Ovary (tissue), 7 donors: ENCODE measurements at regions not wholly inside any gene's neighbourhood (a gene's known extent, or its start where the extent isn't known, plus 50 kb on each side); places are given as distances from the start of the nearest gene placed in this dataset.

ENCODE experiments used
- DNase-seq, 5 donors: peaks; one replicate each; pipeline ENCODE4 v3.0.0-alpha.2; 2019 to 2020
- H3K27ac ChIP-seq, 2 donors: fragments of 200-600 bp; one replicate each; pipeline versions ENCODE4 v1.5.1 to v1.8.0; 2019 to 2022
- H3K27me3 ChIP-seq: fragments of 200-600 bp; one replicate; pipeline ENCODE4 v1.8.0; 2022
- H3K36me3 ChIP-seq: fragments of 200-600 bp; sonication (generic); one replicate; pipeline ENCODE4 v1.5.1; 2019
- H3K4me1 ChIP-seq: one replicate; pipeline ENCODE4 v1.8.1; 2013; ENCODE audit warnings: mild to moderate bottlenecking, moderate library complexity; ENCODE audit not compliant: insufficient read depth
- H3K4me3 ChIP-seq: fragments of 200-600 bp; sonication (generic); one replicate; pipeline ENCODE4 v1.5.1; 2017
- H3K9me3 ChIP-seq, 2 donors: fragments of 200-600 bp in 1 of 2; sonication (generic) in 1 of 2; one replicate each; pipeline versions ENCODE4 v1.5.1 to v1.8.1; 2013 to 2019; ENCODE audit warnings: mild to moderate bottlenecking in 1 of 2, moderate library complexity in 1 of 2
- EP300 ChIP-seq: sonication (generic); formaldehyde crosslinking; IDR thresholded peaks from one replicate; pipeline ENCODE4 v1.6.1; 2017; ENCODE audit warnings: antibody characterized with exemption
- POLR2A ChIP-seq: fragments of 450-650 bp; IDR thresholded peaks from one replicate; pipeline ENCODE4 v1.6.1; 2017; ENCODE audit warnings: antibody characterized with exemption, mild to moderate bottlenecking, moderate library complexity
- WGBS, 3 donors: extraction: QIAGEN DNeasy Blood & Tissue Kit in 1 of 3; methylation state at CpG; one replicate each; pipeline versions ENCODE4 v1.1.5 to v1.1.7; 2013 to 2017; 5-methylcytosine and 5-hydroxymethylcytosine counted together
- intact Hi-C, 4 donors: fragments of 100-400 bp; cut with DNase I; formaldehyde crosslinking; loops; one replicate each; pipeline versions ENCODE4 v1.11.0 to v1.15.1; 2022 to 2023
- TF ChIP-seq, protein P1 (sequence below), 3 donors: fragments of 450-650 bp in 2 of 3; fragments of 200-600 bp in 1 of 3; IDR thresholded peaks; one replicate each; pipeline versions ENCODE4 v1.5.1 to v1.8.0; 2016 to 2022; ENCODE audit warnings: antibody characterized with exemption in 3 of 3, mild to moderate bottlenecking in 1 of 3
- donor health status: DM: no; HTN: no; CAD: no; lungs with moderate emphysema.
- donor health status: DM: no; HTN: no; CAD: no.
- donor health status: Bipolar disorder and iron deficiency.
- donor health status: DM: no; HTN: no; CAD: no.
- donor health status: DM: yes; HTN: yes; CAD: no.

DNA sequence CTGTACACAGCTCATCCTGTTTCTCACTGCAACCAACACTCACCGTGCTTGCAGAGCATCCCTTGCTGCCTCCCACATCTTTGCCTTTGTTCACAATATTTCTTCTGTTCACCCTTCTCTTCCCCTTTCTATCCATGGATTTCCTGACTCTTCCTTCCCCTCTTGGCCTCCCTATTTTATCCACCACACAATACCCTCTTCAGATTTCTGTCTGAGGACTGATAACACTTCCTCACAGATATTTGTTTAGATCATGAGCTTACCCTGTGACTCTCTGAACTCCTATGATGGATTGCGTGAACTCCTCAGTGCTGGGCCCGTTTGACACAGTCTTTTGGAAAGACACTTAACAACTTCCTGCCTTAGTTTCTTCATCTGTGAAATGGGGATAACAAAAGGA lies 62.8 kb upstream of the GPR158 start:
- no peak overlapping the region for H3K4me3 ChIP-seq
- TF ChIP-seq, protein P1, sequence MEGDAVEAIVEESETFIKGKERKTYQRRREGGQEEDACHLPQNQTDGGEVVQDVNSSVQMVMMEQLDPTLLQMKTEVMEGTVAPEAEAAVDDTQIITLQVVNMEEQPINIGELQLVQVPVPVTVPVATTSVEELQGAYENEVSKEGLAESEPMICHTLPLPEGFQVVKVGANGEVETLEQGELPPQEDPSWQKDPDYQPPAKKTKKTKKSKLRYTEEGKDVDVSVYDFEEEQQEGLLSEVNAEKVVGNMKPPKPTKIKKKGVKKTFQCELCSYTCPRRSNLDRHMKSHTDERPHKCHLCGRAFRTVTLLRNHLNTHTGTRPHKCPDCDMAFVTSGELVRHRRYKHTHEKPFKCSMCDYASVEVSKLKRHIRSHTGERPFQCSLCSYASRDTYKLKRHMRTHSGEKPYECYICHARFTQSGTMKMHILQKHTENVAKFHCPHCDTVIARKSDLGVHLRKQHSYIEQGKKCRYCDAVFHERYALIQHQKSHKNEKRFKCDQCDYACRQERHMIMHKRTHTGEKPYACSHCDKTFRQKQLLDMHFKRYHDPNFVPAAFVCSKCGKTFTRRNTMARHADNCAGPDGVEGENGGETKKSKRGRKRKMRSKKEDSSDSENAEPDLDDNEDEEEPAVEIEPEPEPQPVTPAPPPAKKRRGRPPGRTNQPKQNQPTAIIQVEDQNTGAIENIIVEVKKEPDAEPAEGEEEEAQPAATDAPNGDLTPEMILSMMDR (IDR thresholded peaks at IDR 0.05) = no peak
- TF ChIP-seq EP300 = no peak
- no peak for TF ChIP-seq POLR2A
- H3K36me3 ChIP-seq = no peaks in the 10 kb centered on the region
- no peaks in the 10 kb centered on the region for H3K9me3 ChIP-seq
- no peaks in the 10 kb centered on the region for H3K27me3 ChIP-seq
- no peak for DNase-seq
- intact Hi-C loops = loop anchor here in 1 of 4 donors (5.0 kb wide), 1 partner anchor 1455 kb away; no protein-coding TSS in a partner anchor
- H3K27ac ChIP-seq = no peak overlapping the region
- 64 to 72% (median 70%) methylated on average over 3 of the region's 3 CpGs for WGBS, 3 donors
- no peaks in the 10 kb centered on the region for H3K4me1 ChIP-seq

DNA sequence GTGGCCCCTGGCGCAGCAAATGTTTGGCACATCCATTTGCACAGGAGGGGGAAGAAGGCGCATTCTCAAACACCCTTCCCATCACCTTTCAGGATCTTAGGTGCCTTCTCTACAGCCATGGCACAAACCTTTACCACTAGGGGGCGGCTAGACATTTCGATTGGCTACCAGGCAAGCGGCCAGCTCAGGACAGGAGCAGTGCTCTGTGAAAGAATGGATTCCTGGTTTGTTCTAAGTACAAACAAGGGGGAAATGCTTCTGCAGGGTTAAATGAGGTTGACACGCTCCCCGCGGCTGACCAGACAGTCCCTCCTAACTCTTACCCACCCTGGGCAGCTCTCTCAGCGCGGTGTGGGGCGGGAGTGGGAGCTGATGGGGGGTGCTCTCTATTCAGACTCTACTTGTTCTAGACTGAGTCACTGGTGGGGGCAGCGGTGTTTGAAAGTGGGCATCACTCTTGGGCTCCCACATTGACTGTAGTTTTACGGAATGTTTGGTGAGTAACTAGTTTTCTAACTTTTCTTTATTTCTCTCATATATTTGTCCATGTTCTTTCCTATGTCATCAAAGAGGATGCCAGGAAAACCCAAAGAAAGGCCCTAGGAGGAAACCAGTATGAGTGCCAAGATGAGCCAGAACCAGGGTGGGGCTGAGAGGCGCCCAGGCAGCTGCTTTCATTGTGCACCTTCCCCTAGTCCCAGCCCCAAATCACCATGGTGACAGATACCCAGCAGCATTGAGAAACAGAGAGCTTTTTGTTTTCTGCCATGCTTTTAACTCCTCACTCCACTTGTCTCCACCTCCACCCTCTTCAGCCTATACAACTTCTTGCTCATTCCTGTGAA lies 61.4 kb upstream of the GPR158 start:
- intact Hi-C loops = loop anchor here in 1 of 4 donors (5.0 kb wide), 1 partner anchor 1454 kb away; no protein-coding TSS in a partner anchor
- H3K27ac ChIP-seq = no peak overlapping the region
- peak; percentile 33 to 69 (median 48) for DNase-seq
- no peaks in the 10 kb centered on the region for H3K36me3 ChIP-seq
- H3K4me3 ChIP-seq = no peak overlapping the region
- WGBS, 3 donors = 15 to 19% (median 15%) methylated on average over 14 of the region's 14 CpGs
- no peak for TF ChIP-seq POLR2A
- TF ChIP-seq EP300 = no peak
- TF ChIP-seq, protein P1 (IDR thresholded peaks at IDR 0.05) = no peak
- H3K27me3 ChIP-seq = no peaks in the 10 kb centered on the region
- no peaks in the 10 kb centered on the region for H3K4me1 ChIP-seq
- no peaks in the 10 kb centered on the region for H3K9me3 ChIP-seq

DNA sequence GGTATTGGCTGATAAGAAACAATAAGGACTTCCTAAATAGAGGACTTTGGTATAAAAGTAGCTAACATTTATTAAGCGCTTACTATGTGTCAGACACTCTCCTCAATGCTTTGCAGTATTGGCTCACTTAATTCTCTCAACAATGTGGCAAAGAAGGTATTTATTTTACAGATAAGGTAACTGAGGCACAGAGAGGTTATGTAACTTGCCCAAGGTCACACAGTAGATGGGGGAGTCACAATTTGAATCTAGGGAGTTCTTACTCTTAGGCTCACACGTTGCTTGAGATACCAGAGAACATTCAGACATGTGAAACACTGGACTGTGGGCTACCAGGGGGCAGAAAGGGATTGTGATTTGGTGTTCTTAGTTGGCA lies 60.8 kb upstream of the GPR158 start:
- 65 to 75% (median 74%) methylated on average over 2 of the region's 2 CpGs for WGBS, 3 donors
- Histone ChIP-seq H3K36me3 (no peaks in the 10 kb centered on the region), H3K27ac (no peak overlapping the region), H3K27me3 (no peaks in the 10 kb centered on the region), H3K4me3 (no peak overlapping the region), H3K9me3 (no peaks in the 10 kb centered on the region), H3K4me1 (no peaks in the 10 kb centered on the region)
- DNase-seq = no peak
- TF ChIP-seq, protein P1 (IDR thresholded peaks at IDR 0.05) = no peak
- no peak for TF ChIP-seq POLR2A
- no peak for TF ChIP-seq EP300
- intact Hi-C loops = loop anchor here in 1 of 4 donors (5.0 kb wide), 1 partner anchor 1453 kb away; no protein-coding TSS in a partner anchor

- H3K4me1 ChIP-seq = no peaks in the 10 kb centered on the region
- DNase-seq = no peak
- no peaks in the 10 kb centered on the region for H3K9me3 ChIP-seq
- no peak overlapping the region for H3K27ac ChIP-seq
- no peaks in the 10 kb centered on the region for H3K36me3 ChIP-seq
- TF ChIP-seq POLR2A = no peak
- TF ChIP-seq EP300 = no peak
- TF ChIP-seq, protein P1 (IDR thresholded peaks at IDR 0.05) = no peak
- 21 to 41% (median 27%) methylated on average over 6 of the region's 6 CpGs for WGBS, 3 donors
- H3K4me3 ChIP-seq = no peak overlapping the region
- intact Hi-C loops = no loop called here
- no peaks in the 10 kb centered on the region for H3K27me3 ChIP-seq
Measured at GRCh38 chr10:25117757-25118156, 57.0 kb upstream of the GPR158 start.
